Gastrocnemius medialis (tissue), 4 donors: ENCODE measurements at regions not wholly inside any gene's neighbourhood (a gene's known extent, or its start where the extent isn't known, plus 50 kb on each side); places are given as distances from the start of the nearest gene placed in this dataset.

ENCODE experiments used
- ATAC-seq, 2 donors: fragments of 150-250 bp; one replicate each; pipeline ENCODE4 v1.9.1; 2016
- DNase-seq, 2 donors: peaks; one replicate each; pipeline ENCODE4 v3.0.0-alpha.2; 2019
- H3K27ac ChIP-seq, 4 donors: fragments of 200-600 bp; sonication (generic); 1 replicate in 1 of 4; 2 replicates in 3 of 4; pipeline ENCODE4 v1.5.1; 2016 to 2018; ENCODE audit warnings: mild to moderate bottlenecking in 2 of 4, moderate library complexity in 1 of 4
- H3K27me3 ChIP-seq, 3 donors: fragments of 200-600 bp; sonication (generic) in 2 of 3; 1 replicate in 1 of 3; 2 replicates in 2 of 3; pipeline versions ENCODE4 v1.5.1 to v1.6.0; 2016 to 2019; ENCODE audit warnings: mild to moderate bottlenecking in 1 of 3, moderate library complexity in 1 of 3
- H3K36me3 ChIP-seq, 2 donors: fragments of 200-600 bp; sonication (generic) in 1 of 2; one replicate each; pipeline ENCODE4 v1.5.1; 2017 to 2018
- H3K4me1 ChIP-seq, 2 donors: fragments of 200-600 bp; sonication (generic) in 1 of 2; one replicate each; pipeline ENCODE4 v1.5.1; 2016 to 2017; ENCODE audit warnings: mild to moderate bottlenecking in 2 of 2
- H3K4me3 ChIP-seq, 4 donors: fragments of 200-600 bp; sonication (generic) in 3 of 4; 1 replicate in 1 of 4; 2 replicates in 3 of 4; pipeline ENCODE4 v1.5.1; 2016 to 2019; ENCODE audit warnings: mild to moderate bottlenecking in 2 of 4
- H3K9me3 ChIP-seq, 3 donors: fragments of 200-600 bp; sonication (generic) in 2 of 3; 1 replicate in 1 of 3; 2 replicates in 2 of 3; pipeline ENCODE4 v1.5.1; 2016 to 2019
- CTCF ChIP-seq, 5 experiments: fragments of 450-650 bp in 3 of 5; fragments of 200-600 bp in 2 of 5; sonication (generic) in 2 of 5; IDR thresholded peaks in 4 of 5; conservative IDR thresholded peaks in 1 of 5; 1 replicate in 4 of 5; 2 replicates in 1 of 5; pipeline ENCODE4 v1.5.1; 2016 to 2019; ENCODE audit warnings: antibody characterized with exemption in 5 of 5, mild to moderate bottlenecking in 3 of 5, moderate library complexity in 3 of 5
- POLR2A ChIP-seq, 2 donors: fragments of 450-650 bp; IDR thresholded peaks; one replicate each; pipeline ENCODE4 v1.6.1; 2017; ENCODE audit warnings: antibody characterized with exemption in 2 of 2, mild to moderate bottlenecking in 2 of 2, moderate library complexity in 2 of 2
- in situ Hi-C, 4 donors: fragments of 200-750 bp; cut with MboI; loops; one replicate each; pipeline versions ENCODE4 v1.15.0 to v1.8.0; 2017; ENCODE audit warnings: low sequenced_read_pairs in 4 of 4
- intact Hi-C: fragments of 100-400 bp; cut with DNase I; formaldehyde crosslinking; loops from one replicate; pipeline ENCODE4 v1.15.1; 2023; ENCODE audit warnings: low total_unique reads

GRCh38 chr14:85041618-85042017 lies 488.3 kb upstream of the FLRT2 start:
- in situ Hi-C loops (no loop called here), intact Hi-C loops (no loop called here)
- no peak overlapping the region for H3K27ac ChIP-seq
- no peaks in the 10 kb centered on the region for H3K9me3 ChIP-seq
- H3K27me3 ChIP-seq, result no peaks in the 10 kb centered on the region
- H3K4me3 ChIP-seq, result no peak overlapping the region
- TF ChIP-seq CTCF (IDR thresholded peaks at IDR 0.05 in 4 of 5, conservative IDR thresholded peaks at IDR 0.05 in 1 of 5) (no peak), POLR2A (IDR thresholded peaks at IDR 0.05) (no peak)
- ATAC-seq, result no peak
- DNase-seq, result no peak
- H3K36me3 ChIP-seq, result no peaks in the 10 kb centered on the region
- H3K4me1 ChIP-seq, result no peaks in the 10 kb centered on the region

- ATAC-seq, result no peak
- DNase-seq, result no peak
- in situ Hi-C loops, result no loop called here
- Histone ChIP-seq H3K27me3 (no peaks in the 10 kb centered on the region), H3K9me3 (no peaks in the 10 kb centered on the region), H3K4me3 (no peak overlapping the region), H3K36me3 (no peaks in the 10 kb centered on the region), H3K27ac (no peak overlapping the region), H3K4me1 (no peaks in the 10 kb centered on the region)
- intact Hi-C loops, result no loop called here
- no peak for TF ChIP-seq POLR2A (IDR thresholded peaks at IDR 0.05)
- no peak for TF ChIP-seq CTCF (IDR thresholded peaks at IDR 0.05 in 4 of 5, conservative IDR thresholded peaks at IDR 0.05 in 1 of 5)
Observed at GRCh38 chr14:85042301-85042700, 487.6 kb upstream of the FLRT2 start.

GRCh38 chr14:85050180-85050579 lies 479.8 kb upstream of the FLRT2 start:
- no peak for TF ChIP-seq CTCF (IDR thresholded peaks at IDR 0.05 in 4 of 5, conservative IDR thresholded peaks at IDR 0.05 in 1 of 5)
- TF ChIP-seq POLR2A (IDR thresholded peaks at IDR 0.05), result no peak
- intact Hi-C loops, result no loop called here
- in situ Hi-C loops, result no loop called here
- Histone ChIP-seq H3K4me1 (no peaks in the 10 kb centered on the region), H3K4me3 (no peak overlapping the region), H3K27me3 (no peaks in the 10 kb centered on the region), H3K36me3 (no peaks in the 10 kb centered on the region), H3K27ac (no peak overlapping the region), H3K9me3 (no peaks in the 10 kb centered on the region)
- DNase-seq (no peak), ATAC-seq (no peak)

- intact Hi-C loops (no loop called here), in situ Hi-C loops (no loop called here)
- no peaks in the 10 kb centered on the region for H3K36me3 ChIP-seq
- DNase-seq, result no peak
- no peaks in the 10 kb centered on the region for H3K27me3 ChIP-seq
- no peaks in the 10 kb centered on the region for H3K9me3 ChIP-seq
- H3K4me1 ChIP-seq, result no peaks in the 10 kb centered on the region
- H3K27ac ChIP-seq, result no peak overlapping the region
- H3K4me3 ChIP-seq, result no peak overlapping the region
- no peak for TF ChIP-seq POLR2A (IDR thresholded peaks at IDR 0.05)
- no peak for TF ChIP-seq CTCF (IDR thresholded peaks at IDR 0.05 in 4 of 5, conservative IDR thresholded peaks at IDR 0.05 in 1 of 5)
- no peak for ATAC-seq
Observed at GRCh38 chr14:85052646-85053045, 477.3 kb upstream of the FLRT2 start.

- Histone ChIP-seq H3K27ac (no peak overlapping the region), H3K27me3 (no peaks in the 10 kb centered on the region), H3K36me3 (no peaks in the 10 kb centered on the region), H3K9me3 (no peaks in the 10 kb centered on the region), H3K4me3 (no peak overlapping the region), H3K4me1 (no peaks in the 10 kb centered on the region)
- no peak for DNase-seq
- intact Hi-C loops (no loop called here), in situ Hi-C loops (no loop called here)
- TF ChIP-seq CTCF (IDR thresholded peaks at IDR 0.05 in 4 of 5, conservative IDR thresholded peaks at IDR 0.05 in 1 of 5) (no peak), POLR2A (IDR thresholded peaks at IDR 0.05) (no peak)
- ATAC-seq, result no peak
Observed at GRCh38 chr14:85054178-85054577, 475.8 kb upstream of the FLRT2 start.
